ENCODE measurements at regions not wholly inside any gene's neighbourhood (a gene's known extent, or its start where the extent isn't known, plus 50 kb on each side); places are given as distances from the start of the nearest gene placed in this dataset.
"Not testable (repeated sequence)": the region's sequence is repeated elsewhere in the genome, so short reads cannot be mapped to it uniquely, and the experiment has no call there.

- TF ChIP-seq CTCF (IDR thresholded peaks at IDR 0.05; ENCODE audit: partially characterized antibody, unreplicated experiment) = no peak
- Mint-ChIP-seq H3K9me3 (ENCODE audit: unreplicated experiment) (peaks cover 5% of the 10 kb centered on the region), H3K36me3 (ENCODE audit: unreplicated experiment) (peaks cover 6% of the 10 kb centered on the region), H3K27me3 (ENCODE audit: unreplicated experiment) (peaks cover 2% of the 10 kb centered on the region), H3K4me1 (ENCODE audit: low read depth, unreplicated experiment) (no peaks in the 10 kb centered on the region), H3K4me3 (ENCODE audit: unreplicated experiment) (no peak overlapping the region), H3K27ac (ENCODE audit: unreplicated experiment) (no peak overlapping the region)
- no peak for DNase-seq
These were observed 80.1 kb upstream of the PDZD8 start for GRCh38 chr10:117455346-117455745.

- H3K27ac Mint-ChIP-seq (ENCODE audit: unreplicated experiment) = no peak overlapping the region
- TF ChIP-seq CTCF (IDR thresholded peaks at IDR 0.05; ENCODE audit: partially characterized antibody, unreplicated experiment) = no peak
- no peak overlapping the region for H3K4me3 Mint-ChIP-seq (ENCODE audit: unreplicated experiment)
- H3K36me3 Mint-ChIP-seq (ENCODE audit: unreplicated experiment) = peaks cover 6% of the 10 kb centered on the region
- no peak for DNase-seq
- H3K9me3 Mint-ChIP-seq (ENCODE audit: unreplicated experiment) = peaks cover 7% of the 10 kb centered on the region
- H3K27me3 Mint-ChIP-seq (ENCODE audit: unreplicated experiment) = peaks cover 2% of the 10 kb centered on the region
- no peaks in the 10 kb centered on the region for H3K4me1 Mint-ChIP-seq (ENCODE audit: low read depth, unreplicated experiment)
These were observed 79.3 kb upstream of the PDZD8 start for GRCh38 chr10:117454502-117454901.

- H3K27me3 Mint-ChIP-seq (ENCODE audit: unreplicated experiment); DNase-seq; H3K27ac Mint-ChIP-seq (ENCODE audit: unreplicated experiment); H3K9me3 Mint-ChIP-seq (ENCODE audit: unreplicated experiment); H3K4me3 Mint-ChIP-seq (ENCODE audit: unreplicated experiment); H3K36me3 Mint-ChIP-seq (ENCODE audit: unreplicated experiment); H3K4me1 Mint-ChIP-seq (ENCODE audit: low read depth, unreplicated experiment): not testable (repeated sequence)
These were observed 78.2 kb upstream of the PDZD8 start for GRCh38 chr10:117453484-117453883.

GRCh38 chr10:117450940-117451339 lies 75.7 kb upstream of the PDZD8 start:
- H3K4me1 Mint-ChIP-seq (ENCODE audit: low read depth, unreplicated experiment) = no peaks in the 10 kb centered on the region
- TF ChIP-seq CTCF (IDR thresholded peaks at IDR 0.05; ENCODE audit: partially characterized antibody, unreplicated experiment) = no peak
- H3K9me3 Mint-ChIP-seq (ENCODE audit: unreplicated experiment) = peaks cover 11% of the 10 kb centered on the region

GRCh38 chr10:117449636-117450035 lies 74.4 kb upstream of the PDZD8 start:
- TF ChIP-seq CTCF (IDR thresholded peaks at IDR 0.05; ENCODE audit: partially characterized antibody, unreplicated experiment) = no peak
- Mint-ChIP-seq H3K27me3 (ENCODE audit: unreplicated experiment) (peaks cover 4% of the 10 kb centered on the region), H3K9me3 (ENCODE audit: unreplicated experiment) (peaks cover 17% of the 10 kb centered on the region), H3K36me3 (ENCODE audit: unreplicated experiment) (peaks cover 21% of the 10 kb centered on the region), H3K4me1 (ENCODE audit: low read depth, unreplicated experiment) (no peaks in the 10 kb centered on the region), H3K27ac (ENCODE audit: unreplicated experiment) (no peak overlapping the region), H3K4me3 (ENCODE audit: unreplicated experiment) (no peak overlapping the region)
- no peak for DNase-seq

More at GRCh38 chr10:117450940-117451339, 75.7 kb upstream of the PDZD8 start:
- no peak overlapping the region for H3K27ac Mint-ChIP-seq (ENCODE audit: unreplicated experiment)
- peaks cover 20% of the 10 kb centered on the region for H3K36me3 Mint-ChIP-seq (ENCODE audit: unreplicated experiment)
- H3K27me3 Mint-ChIP-seq (ENCODE audit: unreplicated experiment) = peaks cover 3% of the 10 kb centered on the region
- H3K4me3 Mint-ChIP-seq (ENCODE audit: unreplicated experiment) = no peak overlapping the region
- no peak for DNase-seq

GRCh38 chr10:117448802-117449201 lies 73.6 kb upstream of the PDZD8 start:
- DNase-seq = no peak
- peaks cover 18% of the 10 kb centered on the region for H3K9me3 Mint-ChIP-seq (ENCODE audit: unreplicated experiment)
- no peak overlapping the region for H3K4me3 Mint-ChIP-seq (ENCODE audit: unreplicated experiment)
- peaks cover 21% of the 10 kb centered on the region for H3K36me3 Mint-ChIP-seq (ENCODE audit: unreplicated experiment)
- H3K27ac Mint-ChIP-seq (ENCODE audit: unreplicated experiment) = no peak overlapping the region
- H3K4me1 Mint-ChIP-seq (ENCODE audit: low read depth, unreplicated experiment) = no peaks in the 10 kb centered on the region
- no peak for TF ChIP-seq CTCF (IDR thresholded peaks at IDR 0.05; ENCODE audit: partially characterized antibody, unreplicated experiment)
- H3K27me3 Mint-ChIP-seq (ENCODE audit: unreplicated experiment) = peaks cover 4% of the 10 kb centered on the region

Measured in glutamatergic neuron (in vitro differentiated cells).